WI38 (cell line): ENCODE measurements at regions not wholly inside any gene's neighbourhood (a gene's known extent, or its start where the extent isn't known, plus 50 kb on each side); places are given as distances from the start of the nearest gene placed in this dataset.

Experiments used
- H3K4me3 ChIP-seq: 2 replicates; pipeline ENCODE4 v1.5.1; 2011; ENCODE audit warnings: low read depth, mild to moderate bottlenecking, control low read depth, low read length
- TF ChIP-seq, protein P1 (sequence below): IDR thresholded peaks from 2 replicates; pipeline ENCODE4 v1.5.1; 2012; ENCODE audit warnings: low read depth, mild to moderate bottlenecking, control low read depth, low read length

DNA sequence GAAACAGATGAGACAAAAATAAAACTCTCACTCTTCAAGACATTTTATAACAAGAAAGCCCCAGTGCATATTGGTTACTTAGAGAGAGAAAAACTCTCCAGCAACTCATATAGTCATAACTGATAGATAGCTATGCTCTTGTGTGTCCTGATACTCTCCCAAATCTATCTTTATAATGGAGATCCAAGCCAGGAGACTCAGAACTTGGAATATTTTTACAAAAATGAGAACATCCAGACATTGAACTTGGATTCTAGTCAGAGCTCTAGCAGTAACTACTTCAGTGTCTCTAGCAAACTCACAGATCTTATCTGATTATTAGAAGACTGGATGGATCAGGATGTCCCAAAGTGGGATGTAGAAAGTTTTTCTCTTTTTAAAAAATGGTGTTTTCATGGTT, 412.7 kb upstream of the BRINP1 start:
- H3K4me3 ChIP-seq, result no peak overlapping the region
- TF ChIP-seq, protein P1, sequence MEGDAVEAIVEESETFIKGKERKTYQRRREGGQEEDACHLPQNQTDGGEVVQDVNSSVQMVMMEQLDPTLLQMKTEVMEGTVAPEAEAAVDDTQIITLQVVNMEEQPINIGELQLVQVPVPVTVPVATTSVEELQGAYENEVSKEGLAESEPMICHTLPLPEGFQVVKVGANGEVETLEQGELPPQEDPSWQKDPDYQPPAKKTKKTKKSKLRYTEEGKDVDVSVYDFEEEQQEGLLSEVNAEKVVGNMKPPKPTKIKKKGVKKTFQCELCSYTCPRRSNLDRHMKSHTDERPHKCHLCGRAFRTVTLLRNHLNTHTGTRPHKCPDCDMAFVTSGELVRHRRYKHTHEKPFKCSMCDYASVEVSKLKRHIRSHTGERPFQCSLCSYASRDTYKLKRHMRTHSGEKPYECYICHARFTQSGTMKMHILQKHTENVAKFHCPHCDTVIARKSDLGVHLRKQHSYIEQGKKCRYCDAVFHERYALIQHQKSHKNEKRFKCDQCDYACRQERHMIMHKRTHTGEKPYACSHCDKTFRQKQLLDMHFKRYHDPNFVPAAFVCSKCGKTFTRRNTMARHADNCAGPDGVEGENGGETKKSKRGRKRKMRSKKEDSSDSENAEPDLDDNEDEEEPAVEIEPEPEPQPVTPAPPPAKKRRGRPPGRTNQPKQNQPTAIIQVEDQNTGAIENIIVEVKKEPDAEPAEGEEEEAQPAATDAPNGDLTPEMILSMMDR, result no peak

DNA sequence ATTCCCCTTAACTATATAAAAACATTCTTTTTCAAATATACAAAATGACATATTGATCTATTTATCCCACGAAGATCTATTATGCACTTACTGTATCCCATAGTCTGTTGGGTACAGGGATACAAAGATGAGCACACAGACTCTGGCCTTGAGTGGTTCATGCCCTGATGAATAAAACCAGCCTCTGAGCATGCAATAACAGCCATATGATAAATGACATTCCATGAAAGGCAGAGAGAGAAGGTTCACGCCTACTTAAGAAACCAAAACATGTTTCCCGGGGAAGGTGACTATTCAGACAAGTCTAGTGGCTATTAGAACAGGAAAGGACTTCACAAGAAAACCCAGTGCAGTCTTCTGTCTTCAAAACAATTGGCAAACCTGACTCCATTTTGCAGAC, 406.2 kb upstream of the BRINP1 start:
- TF ChIP-seq, protein P1, result no peak
- H3K4me3 ChIP-seq, result no peak overlapping the region

DNA sequence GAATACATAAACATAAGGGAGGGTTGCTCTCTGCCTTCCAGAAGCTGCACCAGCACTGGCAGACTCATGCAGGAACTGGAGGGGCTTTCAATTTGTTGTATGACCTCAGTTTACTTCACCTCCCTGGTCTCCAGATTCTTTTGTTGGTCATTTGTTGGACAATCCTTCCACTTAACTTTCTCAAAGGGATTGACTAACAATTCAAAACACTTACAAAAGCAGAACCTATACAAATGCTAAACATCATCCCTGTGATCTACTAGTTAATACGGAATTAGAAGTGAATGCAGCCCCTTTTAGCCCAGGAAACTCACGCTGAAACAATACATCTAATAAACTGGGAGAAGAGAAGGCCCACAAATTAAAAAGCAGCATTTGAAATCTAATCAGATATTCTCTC, 404.6 kb upstream of the BRINP1 start:
- TF ChIP-seq, protein P1, result no peak
- H3K4me3 ChIP-seq, result no peak overlapping the region

DNA sequence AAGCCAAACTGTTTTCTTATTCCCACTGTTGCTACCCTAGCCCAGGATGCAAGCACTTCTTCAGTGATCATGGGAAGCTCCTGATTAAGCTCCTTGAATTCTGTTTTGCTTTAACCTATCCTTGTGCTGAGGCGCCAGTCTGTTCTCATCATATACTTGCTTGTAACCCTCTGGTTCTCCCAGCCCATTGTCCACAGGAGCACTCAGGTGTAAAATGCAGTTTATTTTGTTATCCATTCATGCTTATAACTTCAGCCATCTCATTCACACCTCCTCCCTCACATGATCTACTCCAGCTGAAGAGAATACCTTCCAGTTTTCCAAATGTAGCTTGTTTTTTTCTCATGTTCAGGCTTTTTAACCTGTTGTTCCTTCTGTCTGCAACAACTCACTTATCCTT, 402.1 kb upstream of the BRINP1 start:
- H3K4me3 ChIP-seq, result no peak overlapping the region
- TF ChIP-seq, protein P1, result no peak

DNA sequence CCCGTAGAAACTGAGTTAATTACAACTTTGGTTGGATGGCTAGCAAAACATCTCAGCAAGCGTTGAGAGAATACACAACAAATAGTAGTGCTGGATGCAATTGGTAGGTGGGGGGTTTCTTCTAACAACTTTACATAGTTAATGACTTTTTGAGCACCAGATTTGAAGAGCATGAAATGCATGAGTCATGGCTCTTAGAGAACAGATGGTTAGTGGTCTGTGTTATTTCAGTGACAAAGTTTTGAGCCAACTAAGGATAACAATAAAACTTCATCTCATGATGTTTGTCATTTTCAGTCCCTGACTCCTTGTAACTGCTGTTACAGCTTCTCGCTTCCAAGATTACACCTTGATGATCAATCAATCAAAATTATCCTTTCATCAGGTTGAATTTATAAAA, 399.0 kb upstream of the BRINP1 start:
- TF ChIP-seq, protein P1, result no peak
- H3K4me3 ChIP-seq, result no peak overlapping the region

DNA sequence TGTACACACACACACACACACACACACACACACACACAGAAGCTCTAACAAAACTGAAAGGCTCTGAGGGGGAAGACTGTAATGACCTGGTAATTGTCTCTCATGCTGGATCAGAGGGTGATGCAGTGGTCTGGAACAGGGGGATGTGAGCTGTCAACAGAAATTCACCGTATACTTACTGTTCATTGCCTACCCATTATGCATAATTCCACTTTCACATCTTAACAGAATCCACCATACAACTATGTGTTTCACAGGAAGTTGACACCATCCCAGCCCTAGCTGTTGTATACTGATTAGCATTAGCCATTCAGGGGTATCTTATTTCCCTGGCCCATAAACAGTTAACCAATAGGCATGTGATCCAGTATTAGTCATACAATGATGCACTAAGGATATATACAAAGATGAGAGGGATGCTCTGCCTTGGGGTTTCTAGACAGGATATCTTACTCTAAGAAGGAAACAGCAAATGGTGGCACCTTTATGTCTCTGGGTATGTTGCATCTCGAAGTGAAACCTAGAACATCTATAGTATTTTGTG, 396.5 kb upstream of the BRINP1 start:
- TF ChIP-seq, protein P1, result no peak
- no peak overlapping the region for H3K4me3 ChIP-seq

DNA sequence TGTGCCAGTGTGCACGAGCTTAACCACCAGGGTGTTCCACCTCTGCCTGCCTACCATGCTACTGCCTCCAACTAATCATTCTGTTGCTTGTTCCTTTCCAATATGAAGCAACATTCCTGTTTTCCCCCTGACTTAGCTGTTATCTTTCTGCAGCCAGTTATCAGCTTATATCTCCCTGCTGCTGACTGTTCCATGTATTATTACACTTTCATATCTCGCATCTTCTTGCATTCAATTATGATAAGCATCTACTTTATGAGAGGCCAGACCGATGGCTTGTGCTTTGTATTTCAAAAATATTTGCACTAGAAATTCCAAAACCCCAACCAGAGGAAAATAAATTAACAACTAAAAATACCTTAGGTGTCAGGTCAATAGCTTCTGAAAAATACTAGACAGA, 394.0 kb upstream of the BRINP1 start:
- TF ChIP-seq, protein P1, result no peak
- no peak overlapping the region for H3K4me3 ChIP-seq
